Tibial nerve (tissue), 4 donors: ENCODE measurements at regions not wholly inside any gene's neighbourhood (a gene's known extent, or its start where the extent isn't known, plus 50 kb on each side); places are given as distances from the start of the nearest gene placed in this dataset.

Experiments used
- DNase-seq, 2 donors: peaks; one replicate each; pipeline ENCODE4 v3.0.0-alpha.2; 2019; ENCODE audit warnings: low spot score in 2 of 2
- H3K27ac ChIP-seq, 4 donors: fragments of 200-600 bp; sonication (generic) in 3 of 4; one replicate each; pipeline ENCODE4 v1.5.1; 2017 to 2019; ENCODE audit warnings: mild to moderate bottlenecking in 1 of 4
- H3K27me3 ChIP-seq, 2 donors: fragments of 200-600 bp; sonication (generic) in 1 of 2; one replicate each; pipeline versions ENCODE4 v1.5.1 to v1.6.0; 2017 to 2019
- H3K36me3 ChIP-seq, 3 donors: fragments of 200-600 bp; sonication (generic); one replicate each; pipeline ENCODE4 v1.5.1; 2018 to 2019
- H3K4me1 ChIP-seq, 4 donors: fragments of 200-600 bp; sonication (generic) in 3 of 4; one replicate each; pipeline ENCODE4 v1.5.1; 2017 to 2019
- H3K4me3 ChIP-seq, 4 donors: fragments of 200-600 bp; sonication (generic) in 3 of 4; one replicate each; pipeline ENCODE4 v1.5.1; 2017 to 2019; ENCODE audit warnings: mild to moderate bottlenecking in 1 of 4, moderate library complexity in 1 of 4
- H3K9me3 ChIP-seq, 4 donors: fragments of 200-600 bp; sonication (generic) in 3 of 4; one replicate each; pipeline ENCODE4 v1.5.1; 2017 to 2019
- CTCF ChIP-seq, 5 experiments: fragments of 200-600 bp in 3 of 5; fragments of 450-650 bp in 2 of 5; sonication (generic) in 3 of 5; IDR thresholded peaks; one replicate each; pipeline ENCODE4 v1.5.1; 2016 to 2019; ENCODE audit warnings: antibody characterized with exemption in 5 of 5, mild to moderate bottlenecking in 3 of 5, moderate library complexity in 2 of 5
- EP300 ChIP-seq, 2 donors: sonication (generic); formaldehyde crosslinking; IDR thresholded peaks; one replicate each; pipeline ENCODE4 v1.6.1; 2017; ENCODE audit warnings: antibody characterized with exemption in 2 of 2, mild to moderate bottlenecking in 1 of 2
- POLR2A ChIP-seq, 2 donors: fragments of 450-650 bp; IDR thresholded peaks; one replicate each; pipeline ENCODE4 v1.6.1; 2017; ENCODE audit warnings: antibody characterized with exemption in 2 of 2, mild to moderate bottlenecking in 2 of 2, moderate library complexity in 2 of 2
- WGBS, 2 donors: methylation state at CpG; one replicate each; pipeline ENCODE4 v1.1.5; 2018; 5-methylcytosine and 5-hydroxymethylcytosine counted together

GRCh38 chr3:101172516-101172915, 147.9 kb downstream of the IMPG2 start:
- H3K4me1 ChIP-seq, result no peaks in the 10 kb centered on the region
- H3K9me3 ChIP-seq, result no peaks in the 10 kb centered on the region
- DNase-seq, result no peak
- TF ChIP-seq EP300 (IDR thresholded peaks at IDR 0.05) (no peak), POLR2A (IDR thresholded peaks at IDR 0.05) (no peak), CTCF (IDR thresholded peaks at IDR 0.05) (no peak)
- H3K27me3 ChIP-seq, result no peaks in the 10 kb centered on the region
- H3K27ac ChIP-seq, result no peak overlapping the region
- WGBS, 2 donors, result 56 to 61% methylated on average over 1 of the region's 1 CpG
- no peaks in the 10 kb centered on the region for H3K36me3 ChIP-seq
- H3K4me3 ChIP-seq, result no peak overlapping the region

GRCh38 chr3:101171681-101172191, 148.6 kb downstream of the IMPG2 start:
- no peak for DNase-seq
- Histone ChIP-seq H3K9me3 (no peaks in the 10 kb centered on the region), H3K4me3 (no peak overlapping the region), H3K4me1 (no peaks in the 10 kb centered on the region), H3K27ac (no peak overlapping the region), H3K27me3 (no peaks in the 10 kb centered on the region), H3K36me3 (no peaks in the 10 kb centered on the region)
- WGBS, 2 donors, result 89 to 93% methylated on average over 2 of the region's 2 CpGs
- TF ChIP-seq POLR2A (IDR thresholded peaks at IDR 0.05) (no peak), CTCF (IDR thresholded peaks at IDR 0.05) (no peak), EP300 (IDR thresholded peaks at IDR 0.05) (no peak)

- no peak overlapping the region for H3K27ac ChIP-seq
- no peak for DNase-seq
- WGBS, 2 donors, result 68 to 74% methylated on average over 5 of the region's 5 CpGs
Measured at GRCh38 chr3:101170806-101171558, 149.4 kb downstream of the IMPG2 start.

GRCh38 chr3:101170062-101170771, 150.2 kb downstream of the IMPG2 start:
- no peak for DNase-seq
- no peak for TF ChIP-seq EP300 (IDR thresholded peaks at IDR 0.05)
- no peak for TF ChIP-seq CTCF (IDR thresholded peaks at IDR 0.05)
- no peak for TF ChIP-seq POLR2A (IDR thresholded peaks at IDR 0.05)
- Histone ChIP-seq H3K36me3 (no peaks in the 10 kb centered on the region), H3K27me3 (no peaks in the 10 kb centered on the region), H3K9me3 (no peaks in the 10 kb centered on the region), H3K4me1 (no peaks in the 10 kb centered on the region), H3K4me3 (no peak overlapping the region), H3K27ac (no peak overlapping the region)
- WGBS, 2 donors, result 67 to 80% methylated on average over 8 of the region's 8 CpGs

More at GRCh38 chr3:101170806-101171558, 149.4 kb downstream of the IMPG2 start:
- H3K9me3 ChIP-seq, result no peaks in the 10 kb centered on the region
- TF ChIP-seq EP300 (IDR thresholded peaks at IDR 0.05), result no peak
- no peak for TF ChIP-seq POLR2A (IDR thresholded peaks at IDR 0.05)
- no peak for TF ChIP-seq CTCF (IDR thresholded peaks at IDR 0.05)
- no peaks in the 10 kb centered on the region for H3K27me3 ChIP-seq
- no peaks in the 10 kb centered on the region for H3K4me1 ChIP-seq
- H3K36me3 ChIP-seq, result no peaks in the 10 kb centered on the region
- H3K4me3 ChIP-seq, result no peak overlapping the region

GRCh38 chr3:101169516-101169915, 150.9 kb downstream of the IMPG2 start:
- TF ChIP-seq POLR2A (IDR thresholded peaks at IDR 0.05) (no peak), EP300 (IDR thresholded peaks at IDR 0.05) (no peak), CTCF (IDR thresholded peaks at IDR 0.05) (no peak)
- DNase-seq, result no peak

More at GRCh38 chr3:101169516-101169915, 150.9 kb downstream of the IMPG2 start:
- H3K4me1 ChIP-seq, result no peaks in the 10 kb centered on the region
- H3K9me3 ChIP-seq, result no peaks in the 10 kb centered on the region
- 79 to 87% methylated on average over 3 of the region's 3 CpGs for WGBS, 2 donors
- H3K27ac ChIP-seq, result no peak overlapping the region
- no peaks in the 10 kb centered on the region for H3K27me3 ChIP-seq
- no peak overlapping the region for H3K4me3 ChIP-seq
- no peaks in the 10 kb centered on the region for H3K36me3 ChIP-seq
